ENCODE measurements at regions not wholly inside any gene's neighbourhood (a gene's known extent, or its start where the extent isn't known, plus 50 kb on each side); places are given as distances from the start of the nearest gene placed in this dataset.

- TF ChIP-seq CTCF (IDR thresholded peaks at IDR 0.05) (no peak), POLR2A (IDR thresholded peaks at IDR 0.05) (no peak)
Observed at GRCh38 chr16:6362321-6362720, 970.3 kb upstream of the RBFOX1 start.

Measured in breast epithelium (tissue), 3 donors.